PC-9 (cell line): ENCODE measurements at regions not wholly inside any gene's neighbourhood (a gene's known extent, or its start where the extent isn't known, plus 50 kb on each side); places are given as distances from the start of the nearest gene placed in this dataset.

Experiments
- BruUV-seq: library from RNA; stranded (reverse); fragments of 400-500 nt; replicated peaks from 2 replicates; lab custom pipeline; 2021; lab: Mats Ljungman, UMichigan
- CTCF ChIA-PET: fragments of 300-600 bp; sonication (Branson Sonifier 250); formaldehyde crosslinking; loops from one replicate; lab custom pipeline; 2022; ENCODE audit warnings: antibody characterized with exemption; lab: Charles Lee
- POLR2A ChIA-PET: fragments of 300-600 bp; sonication (Branson Sonifier 250); formaldehyde crosslinking; loops from one replicate; lab custom pipeline; 2022; ENCODE audit warnings: antibody characterized with exemption; ENCODE audit not compliant: unreplicated experiment; lab: Charles Lee
- DNase-seq, 2 experiments: peaks; one replicate each; pipeline versions ENCODE4 v3.0.0 to v3.0.0-alpha.2; 2015 to 2022; ENCODE audit warnings: mixed read lengths in 1 of 2
- H2AFZ ChIP-seq: fragments of 200-600 bp; sonication (generic); 2 replicates; pipeline ENCODE4 v1.8.1; 2017; ENCODE audit warnings: antibody characterized with exemption
- H3F3A ChIP-seq: fragments of 200-600 bp; sonication (generic); 2 replicates; pipeline ENCODE4 v1.8.1; 2017; ENCODE audit warnings: antibody characterized with exemption, mild to moderate bottlenecking, low read depth; ENCODE audit not compliant: insufficient read depth
- H3K27ac ChIP-seq: fragments of 200-600 bp; sonication (generic); 2 replicates; pipeline ENCODE4 v1.6.1; 2016; ENCODE audit warnings: mixed run types
- H3K27me3 ChIP-seq: fragments of 200-600 bp; sonication (generic); 2 replicates; pipeline ENCODE4 v1.6.1; 2016; ENCODE audit warnings: low read depth, mixed run types; ENCODE audit not compliant: insufficient read depth
- H3K36me3 ChIP-seq: fragments of 200-600 bp; sonication (generic); 2 replicates; pipeline ENCODE4 v1.6.1; 2016; ENCODE audit warnings: low read depth, mixed run types
- H3K4me1 ChIP-seq: fragments of 200-600 bp; sonication (generic); replicated peaks from 2 replicates; pipeline ENCODE4 v1.6.1; 2016; ENCODE audit warnings: mixed run types; ENCODE audit not compliant: insufficient read depth
- H3K4me2 ChIP-seq: fragments of 200-600 bp; sonication (generic); 2 replicates; pipeline ENCODE4 v1.6.1; 2017; ENCODE audit warnings: mixed run types
- H3K4me3 ChIP-seq: fragments of 200-600 bp; sonication (generic); 2 replicates; pipeline ENCODE4 v1.6.1; 2016; ENCODE audit warnings: mixed run types
- H3K79me2 ChIP-seq: fragments of 200-600 bp; sonication (generic); 2 replicates; pipeline ENCODE4 v1.6.1; 2017; ENCODE audit warnings: low read depth, mixed run types
- H3K9me2 ChIP-seq: fragments of 200-600 bp; sonication (generic); 2 replicates; pipeline ENCODE4 v1.8.1; 2017; ENCODE audit warnings: mild to moderate bottlenecking; ENCODE audit not compliant: insufficient read depth
- H3K9me3 ChIP-seq: fragments of 200-600 bp; sonication (generic); 2 replicates; pipeline ENCODE4 v1.8.1; 2016; ENCODE audit warnings: low read depth; ENCODE audit not compliant: insufficient read depth
- H4K20me1 ChIP-seq: fragments of 200-600 bp; sonication (generic); 2 replicates; pipeline ENCODE4 v1.8.1; 2017; ENCODE audit not compliant: insufficient read depth
- CTCF ChIP-seq: fragments of 200-600 bp; sonication (generic); conservative IDR thresholded peaks from 2 replicates; pipeline ENCODE4 v1.6.1; 2017; ENCODE audit warnings: mixed run types, antibody characterized with exemption, mild to moderate bottlenecking, moderate library complexity
- EZH2 ChIP-seq: fragments of 200-600 bp; sonication (generic); IDR thresholded peaks from 2 replicates; pipeline ENCODE4 v1.8.0; 2017; ENCODE audit warnings: antibody characterized with exemption, low read depth
- intact Hi-C: fragments of 100-400 bp; cut with micrococcal nuclease; formaldehyde crosslinking; loops from one replicate; pipeline ENCODE4 v1.10.0; 2022; ENCODE audit not compliant: unreplicated experiment

GRCh38 chr22:49296561-49296960 lies 531.1 kb downstream of the BRD1 start:
- no peak for DNase-seq
- ChIA-PET POLR2A (no interaction called here), CTCF (no interaction called here)

GRCh38 chr22:49295851-49296560 lies 531.7 kb downstream of the BRD1 start:
- no peaks in the 10 kb centered on the region for H3K36me3 ChIP-seq
- no peaks in the 10 kb centered on the region for H3K4me1 ChIP-seq
- peaks cover 100% of the 10 kb centered on the region for H3K27me3 ChIP-seq
- intact Hi-C loops = no loop called here
- no peak for DNase-seq
- no peak for TF ChIP-seq CTCF
- H3K9me2 ChIP-seq = no peaks in the 10 kb centered on the region
- no peaks in the 10 kb centered on the region for H3K79me2 ChIP-seq
- BruUV-seq = no TSS peak
- no peaks in the 10 kb centered on the region for H3K9me3 ChIP-seq
- ChIA-PET CTCF (no interaction called here), POLR2A (no interaction called here)
- no peaks in the 10 kb centered on the region for H3F3A ChIP-seq
- no peak overlapping the region for H3K27ac ChIP-seq
- H2AFZ ChIP-seq = no peak overlapping the region
- no peak overlapping the region for H3K4me3 ChIP-seq
- 0 out of 2 replicates have a peak, but pooled peaks cover 3% of the 10 kb centered on the region for H4K20me1 ChIP-seq
- H3K4me2 ChIP-seq = no peak overlapping the region

More at GRCh38 chr22:49296561-49296960, 531.1 kb downstream of the BRD1 start:
- Histone ChIP-seq H3K4me1 (no peaks in the 10 kb centered on the region), H3K36me3 (no peaks in the 10 kb centered on the region), H4K20me1 (no peaks in the 10 kb centered on the region), H3K9me2 (no peaks in the 10 kb centered on the region), H3K27me3 (peaks cover 100% of the 10 kb centered on the region), H2AFZ (no peak overlapping the region), H3K79me2 (no peaks in the 10 kb centered on the region), H3K27ac (no peak overlapping the region), H3F3A (no peaks in the 10 kb centered on the region), H3K9me3 (no peaks in the 10 kb centered on the region), H3K4me2 (no peak overlapping the region), H3K4me3 (no peak overlapping the region)
- no TSS peak for BruUV-seq
- intact Hi-C loops = no loop called here
- TF ChIP-seq EZH2 = no peak
- no peak for TF ChIP-seq CTCF

GRCh38 chr22:49295465-49295743 lies 532.3 kb downstream of the BRD1 start:
- ChIA-PET POLR2A (no interaction called here), CTCF (no interaction called here)
- no TSS peak for BruUV-seq
- H3K4me2 ChIP-seq = no peak overlapping the region
- H3K9me2 ChIP-seq = no peaks in the 10 kb centered on the region
- no peak for TF ChIP-seq CTCF
- no peak for TF ChIP-seq EZH2
- no peaks in the 10 kb centered on the region for H3F3A ChIP-seq
- H3K79me2 ChIP-seq = no peaks in the 10 kb centered on the region
- no peaks in the 10 kb centered on the region for H3K36me3 ChIP-seq
- H3K4me3 ChIP-seq = no peak overlapping the region
- 0 out of 2 replicates have a peak, but pooled peaks cover 4% of the 10 kb centered on the region for H4K20me1 ChIP-seq
- H2AFZ ChIP-seq = no peak overlapping the region
- no peak overlapping the region for H3K27ac ChIP-seq
- no peak for DNase-seq
- H3K27me3 ChIP-seq = peaks cover 100% of the 10 kb centered on the region
- H3K4me1 ChIP-seq = no peaks in the 10 kb centered on the region
- no peaks in the 10 kb centered on the region for H3K9me3 ChIP-seq
- intact Hi-C loops = no loop called here
